ENCODE measurements at regions not wholly inside any gene's neighbourhood (a gene's known extent, or its start where the extent isn't known, plus 50 kb on each side); places are given as distances from the start of the nearest gene placed in this dataset.

DNA sequence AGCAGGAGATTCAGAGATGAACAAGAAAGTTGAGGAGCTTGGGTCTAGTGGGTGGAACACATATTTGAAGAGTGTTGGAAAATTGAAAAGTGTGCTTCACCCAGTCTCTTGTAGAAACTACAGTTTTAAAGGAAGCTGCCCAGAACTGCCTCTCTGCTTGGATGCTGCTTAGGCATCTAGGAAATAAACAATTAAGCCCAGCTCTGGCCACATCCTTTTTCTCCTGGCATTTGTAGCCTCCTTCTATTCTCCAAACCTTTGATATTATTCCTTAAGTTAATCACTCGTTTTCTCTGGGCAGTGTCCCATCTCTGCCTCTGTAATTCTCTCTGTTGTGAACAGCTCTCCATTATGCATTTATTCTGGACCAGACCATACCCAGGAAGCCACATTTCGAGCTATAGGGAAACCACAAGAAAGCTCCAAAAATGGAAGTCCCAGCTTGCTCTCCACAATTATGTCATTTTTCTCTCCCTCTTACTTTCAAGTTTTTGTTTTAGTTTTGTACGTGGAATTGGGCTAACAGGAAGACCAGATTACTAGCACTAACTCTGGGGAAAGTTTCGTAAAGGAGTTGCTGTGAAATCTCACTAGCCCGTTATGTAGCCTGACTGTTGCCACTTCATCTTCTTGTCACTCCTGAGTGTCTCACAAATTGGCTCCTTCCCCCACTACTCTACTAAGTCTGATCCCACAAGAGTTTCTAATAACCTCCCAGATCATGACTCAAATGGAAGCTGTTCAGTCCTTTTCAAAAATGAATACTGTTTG lies 102.2 kb downstream of the NTMT2 start:
- no peaks in the 10 kb centered on the region for H3K4me1 ChIP-seq (ENCODE audit: insufficient read depth, low read length, poor library complexity, severe bottlenecking)
- intact Hi-C loops (cut with micrococcal nuclease; ENCODE audit: unreplicated experiment): no loop called here
- POLR2A ChIA-PET: interaction anchor here (0.6 kb wide), 1 partner anchor 559 kb away, joined by 4 read pairs; no protein-coding TSS in a partner anchor
- no peaks in the 10 kb centered on the region for H3K79me2 ChIP-seq (ENCODE audit: insufficient read depth, low read depth, low read length)
- no peak overlapping the region for H3K4me3 ChIP-seq (ENCODE audit: low read depth, low read length, poor library complexity, severe bottlenecking)
- CTCF ChIA-PET (ENCODE audit: unreplicated experiment): no interaction called here
- no peaks in the 10 kb centered on the region for H3K36me3 ChIP-seq (ENCODE audit: insufficient read depth, low read length)
- no peaks in the 10 kb centered on the region for H3K9me2 ChIP-seq (ENCODE audit: insufficient read depth, low read length)
- no TSS peak for BruUV-seq (replicated peaks)
- DNase-seq (ENCODE audit: low spot score): no peak
- no peak for TF ChIP-seq EZH2phosphoT487 (IDR thresholded peaks at IDR 0.05; ENCODE audit: borderline replicate concordance, low read depth, low read length)
- TF ChIP-seq, protein P1, sequence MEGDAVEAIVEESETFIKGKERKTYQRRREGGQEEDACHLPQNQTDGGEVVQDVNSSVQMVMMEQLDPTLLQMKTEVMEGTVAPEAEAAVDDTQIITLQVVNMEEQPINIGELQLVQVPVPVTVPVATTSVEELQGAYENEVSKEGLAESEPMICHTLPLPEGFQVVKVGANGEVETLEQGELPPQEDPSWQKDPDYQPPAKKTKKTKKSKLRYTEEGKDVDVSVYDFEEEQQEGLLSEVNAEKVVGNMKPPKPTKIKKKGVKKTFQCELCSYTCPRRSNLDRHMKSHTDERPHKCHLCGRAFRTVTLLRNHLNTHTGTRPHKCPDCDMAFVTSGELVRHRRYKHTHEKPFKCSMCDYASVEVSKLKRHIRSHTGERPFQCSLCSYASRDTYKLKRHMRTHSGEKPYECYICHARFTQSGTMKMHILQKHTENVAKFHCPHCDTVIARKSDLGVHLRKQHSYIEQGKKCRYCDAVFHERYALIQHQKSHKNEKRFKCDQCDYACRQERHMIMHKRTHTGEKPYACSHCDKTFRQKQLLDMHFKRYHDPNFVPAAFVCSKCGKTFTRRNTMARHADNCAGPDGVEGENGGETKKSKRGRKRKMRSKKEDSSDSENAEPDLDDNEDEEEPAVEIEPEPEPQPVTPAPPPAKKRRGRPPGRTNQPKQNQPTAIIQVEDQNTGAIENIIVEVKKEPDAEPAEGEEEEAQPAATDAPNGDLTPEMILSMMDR (conservative IDR thresholded peaks at IDR 0.05; ENCODE audit: low read length): no peak
- no peaks in the 10 kb centered on the region for H4K20me1 ChIP-seq (ENCODE audit: insufficient read depth, low read length)
- H3K27ac ChIP-seq (ENCODE audit: low read depth, low read length, poor library complexity, severe bottlenecking): no peak overlapping the region
- H3K4me2 ChIP-seq (ENCODE audit: low read length): no peak overlapping the region
- no peak overlapping the region for H2AFZ ChIP-seq (ENCODE audit: low read length)
- H3K9me3 ChIP-seq (ENCODE audit: low read length): no peaks in the 10 kb centered on the region

DNA sequence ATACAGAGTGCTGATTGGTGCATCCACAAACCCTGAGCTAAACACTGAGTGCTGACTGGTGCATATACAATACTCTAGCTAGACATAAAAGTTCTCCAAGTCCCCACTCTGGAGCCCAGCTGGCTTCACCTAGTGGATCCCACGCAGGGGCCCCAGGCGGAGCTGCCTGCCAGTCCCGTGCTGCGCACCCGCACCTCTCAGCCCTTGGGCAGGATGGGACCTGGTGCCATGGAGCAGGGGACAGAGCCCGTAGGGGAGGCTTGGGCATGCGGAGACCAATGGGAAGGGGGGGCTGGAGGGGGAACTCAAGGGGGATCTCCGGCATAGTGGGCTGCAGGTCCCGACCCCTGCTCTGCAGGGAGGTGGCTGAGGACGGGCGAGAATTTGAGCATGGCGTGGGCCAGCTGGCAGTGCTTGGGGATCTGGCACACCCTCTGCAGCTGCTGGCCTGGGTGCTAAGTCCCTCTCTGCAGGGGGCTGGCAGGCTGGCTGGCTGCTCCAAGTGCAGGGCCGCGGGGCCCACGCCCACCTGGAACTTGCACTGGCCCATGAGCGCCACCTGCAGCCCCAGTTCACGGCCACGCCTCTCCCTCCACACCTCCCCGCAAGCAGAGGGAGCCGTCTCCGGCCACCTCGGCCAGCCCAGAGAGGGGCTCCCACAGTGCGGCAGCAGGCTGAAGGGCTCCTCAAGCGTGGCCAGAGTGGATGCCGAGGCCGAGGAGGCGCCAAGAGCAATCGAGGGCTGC lies 104.9 kb downstream of the NTMT2 start:
- Histone ChIP-seq H3K9me3 (ENCODE audit: low read length) (no peaks in the 10 kb centered on the region), H3K27ac (ENCODE audit: low read depth, low read length, poor library complexity, severe bottlenecking) (no peak overlapping the region), H2AFZ (ENCODE audit: low read length) (no peak overlapping the region), H4K20me1 (ENCODE audit: insufficient read depth, low read length) (no peaks in the 10 kb centered on the region), H3K36me3 (ENCODE audit: insufficient read depth, low read length) (no peaks in the 10 kb centered on the region), H3K4me2 (ENCODE audit: low read length) (no peak overlapping the region), H3K79me2 (ENCODE audit: insufficient read depth, low read depth, low read length) (no peaks in the 10 kb centered on the region), H3K4me1 (ENCODE audit: insufficient read depth, low read length, poor library complexity, severe bottlenecking) (no peaks in the 10 kb centered on the region), H3K4me3 (ENCODE audit: low read depth, low read length, poor library complexity, severe bottlenecking) (no peak overlapping the region), H3K9me2 (ENCODE audit: insufficient read depth, low read length) (no peaks in the 10 kb centered on the region)
- no peak for DNase-seq (ENCODE audit: low spot score)
- TF ChIP-seq, protein P1 (conservative IDR thresholded peaks at IDR 0.05; ENCODE audit: low read length): no peak
- no peak for TF ChIP-seq EZH2phosphoT487 (IDR thresholded peaks at IDR 0.05; ENCODE audit: borderline replicate concordance, low read depth, low read length)
- intact Hi-C loops (cut with micrococcal nuclease; ENCODE audit: unreplicated experiment): no loop called here
- ChIA-PET CTCF (ENCODE audit: unreplicated experiment) (no interaction called here), POLR2A (interaction anchor here (1.5 kb wide), 1 partner anchor 213 kb away, joined by 3 read pairs; no protein-coding TSS in a partner anchor)
- no TSS peak for BruUV-seq (replicated peaks)

Data from OCI-LY7 (cell line).